DND-41 (cell line): ENCODE measurements at regions not wholly inside any gene's neighbourhood (a gene's known extent, or its start where the extent isn't known, plus 50 kb on each side); places are given as distances from the start of the nearest gene placed in this dataset.

ENCODE experiments used
- ATAC-seq: fragments of 200-7000 bp; cut with Tn5 transposase; 3 replicates; pipeline ENCODE4 v1.9.1; 2021; ENCODE audit warnings: low read depth; ENCODE audit not compliant: insufficient read depth
- DNase-seq: peaks from one replicate; pipeline ENCODE4 v3.0.0-alpha.2; 2020
- H2AFZ ChIP-seq: 2 replicates; pipeline ENCODE4 v1.6.0; 2012; ENCODE audit warnings: low read depth, low read length
- H3K27ac ChIP-seq: 2 replicates; pipeline ENCODE4 v1.5.1; 2012; ENCODE audit warnings: low read length, inconsistent platforms
- H3K27me3 ChIP-seq: fragments of 200-600 bp; sonication (generic); 2 replicates; pipeline ENCODE4 v1.6.0; 2012; ENCODE audit warnings: low read length, mild to moderate bottlenecking, inconsistent platforms; ENCODE audit not compliant: insufficient read depth, poor library complexity
- H3K36me3 ChIP-seq: 2 replicates; pipeline ENCODE4 v1.5.1; 2012; ENCODE audit warnings: low read length, inconsistent platforms; ENCODE audit not compliant: insufficient read depth
- H3K4me1 ChIP-seq: 2 replicates; pipeline ENCODE4 v1.5.1; 2012; ENCODE audit warnings: mild to moderate bottlenecking, low read length; ENCODE audit not compliant: insufficient read depth
- H3K4me2 ChIP-seq: 2 replicates; pipeline ENCODE4 v1.6.0; 2012; ENCODE audit warnings: mild to moderate bottlenecking, moderate library complexity, low read length, inconsistent platforms; ENCODE audit not compliant: insufficient read depth
- H3K4me3 ChIP-seq, 2 experiments: fragments of 200-600 bp in 1 of 2; shearing (Covaris generic) in 1 of 2; 2 replicates each; pipeline ENCODE4 v1.5.1; 2012 to 2016; ENCODE audit warnings: inconsistent platforms in 2 of 2, low read length in 2 of 2, mild to moderate bottlenecking in 2 of 2, low read depth in 1 of 2, moderate library complexity in 1 of 2
- H3K79me2 ChIP-seq: 2 replicates; pipeline ENCODE4 v1.6.0; 2012; ENCODE audit warnings: low read length, inconsistent platforms; ENCODE audit not compliant: insufficient read depth
- H3K9ac ChIP-seq: 2 replicates; pipeline ENCODE4 v1.6.0; 2012; ENCODE audit warnings: low read depth, mild to moderate bottlenecking, inconsistent platforms, low read length, moderate library complexity
- H3K9me3 ChIP-seq: 2 replicates; pipeline ENCODE4 v1.5.1; 2012; ENCODE audit warnings: low read length, moderate library complexity, mild to moderate bottlenecking, inconsistent platforms; ENCODE audit not compliant: insufficient read depth, severe bottlenecking
- H4K20me1 ChIP-seq: 2 replicates; pipeline ENCODE4 v1.6.0; 2012; ENCODE audit warnings: low read length; ENCODE audit not compliant: insufficient read depth
- EZH2 ChIP-seq: IDR thresholded peaks from 3 replicates; pipeline ENCODE4 v1.6.1; 2012; ENCODE audit warnings: borderline replicate concordance, low read depth, mild to moderate bottlenecking, moderate library complexity, low read length, inconsistent platforms; ENCODE audit not compliant: severe bottlenecking
- TF ChIP-seq, protein P1 (sequence below): IDR thresholded peaks from 2 replicates; pipeline ENCODE4 v1.5.1; 2012; ENCODE audit warnings: borderline replicate concordance, low read length, moderate library complexity, mild to moderate bottlenecking; ENCODE audit not compliant: poor library complexity, severe bottlenecking; ENCODE audit errors: extremely low read depth

GRCh38 chr18:10399465-10399864, 55.0 kb upstream of the APCDD1 start:
- Histone ChIP-seq H3K4me2 (no peak overlapping the region), H3K9me3 (no peaks in the 10 kb centered on the region), H3K36me3 (no peaks in the 10 kb centered on the region), H3K9ac (no peak overlapping the region), H3K79me2 (no peaks in the 10 kb centered on the region), H3K4me3 (no peak overlapping the region), H3K4me1 (no peaks in the 10 kb centered on the region), H3K27ac (no peak overlapping the region), H3K27me3 (no peaks in the 10 kb centered on the region), H4K20me1 (no peaks in the 10 kb centered on the region), H2AFZ (no peak overlapping the region)
- TF ChIP-seq EZH2: no peak
- TF ChIP-seq, protein P1, sequence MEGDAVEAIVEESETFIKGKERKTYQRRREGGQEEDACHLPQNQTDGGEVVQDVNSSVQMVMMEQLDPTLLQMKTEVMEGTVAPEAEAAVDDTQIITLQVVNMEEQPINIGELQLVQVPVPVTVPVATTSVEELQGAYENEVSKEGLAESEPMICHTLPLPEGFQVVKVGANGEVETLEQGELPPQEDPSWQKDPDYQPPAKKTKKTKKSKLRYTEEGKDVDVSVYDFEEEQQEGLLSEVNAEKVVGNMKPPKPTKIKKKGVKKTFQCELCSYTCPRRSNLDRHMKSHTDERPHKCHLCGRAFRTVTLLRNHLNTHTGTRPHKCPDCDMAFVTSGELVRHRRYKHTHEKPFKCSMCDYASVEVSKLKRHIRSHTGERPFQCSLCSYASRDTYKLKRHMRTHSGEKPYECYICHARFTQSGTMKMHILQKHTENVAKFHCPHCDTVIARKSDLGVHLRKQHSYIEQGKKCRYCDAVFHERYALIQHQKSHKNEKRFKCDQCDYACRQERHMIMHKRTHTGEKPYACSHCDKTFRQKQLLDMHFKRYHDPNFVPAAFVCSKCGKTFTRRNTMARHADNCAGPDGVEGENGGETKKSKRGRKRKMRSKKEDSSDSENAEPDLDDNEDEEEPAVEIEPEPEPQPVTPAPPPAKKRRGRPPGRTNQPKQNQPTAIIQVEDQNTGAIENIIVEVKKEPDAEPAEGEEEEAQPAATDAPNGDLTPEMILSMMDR: no peak
- no peak for ATAC-seq
- DNase-seq: no peak

DNA sequence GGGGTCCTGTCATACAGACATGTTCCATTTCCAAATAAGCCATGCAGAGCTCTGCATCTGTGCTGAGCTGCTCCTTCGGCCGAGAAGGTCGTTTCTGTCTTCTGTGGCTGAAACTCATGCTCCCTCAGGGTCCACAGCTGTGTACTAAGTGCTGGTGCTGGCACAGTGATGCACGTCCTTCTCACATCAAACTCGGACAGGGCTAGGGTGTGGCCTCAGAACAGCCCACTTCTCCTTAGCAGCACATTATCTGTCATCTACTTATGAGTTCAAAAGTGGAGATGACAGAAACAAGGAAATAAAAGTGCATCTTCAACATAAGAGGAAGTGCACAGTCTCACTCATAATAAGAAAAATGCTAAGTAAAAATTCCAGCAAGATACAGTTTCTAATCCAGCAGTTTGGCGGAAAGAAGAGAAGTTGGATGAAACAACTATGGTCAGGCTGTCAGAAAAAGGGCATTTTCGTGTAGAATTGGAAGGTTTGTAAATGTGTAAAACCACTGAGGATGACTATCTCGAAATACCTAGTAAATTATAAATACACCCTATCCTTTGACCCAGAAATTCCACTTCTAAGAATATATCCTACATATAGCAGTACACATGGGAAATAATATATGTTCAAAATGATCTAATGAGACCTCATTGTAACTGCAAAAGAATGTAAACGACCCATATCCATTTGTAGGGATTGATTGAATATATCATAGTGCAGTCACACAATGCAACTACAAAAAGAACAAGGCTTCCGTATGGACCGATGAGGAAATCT, 53.7 kb upstream of the APCDD1 start:
- H3K9ac ChIP-seq: no peak overlapping the region
- no peaks in the 10 kb centered on the region for H3K36me3 ChIP-seq
- no peak overlapping the region for H3K27ac ChIP-seq
- no peak overlapping the region for H3K4me3 ChIP-seq
- H3K27me3 ChIP-seq: no peaks in the 10 kb centered on the region
- H2AFZ ChIP-seq: no peak overlapping the region
- no peak for ATAC-seq
- no peaks in the 10 kb centered on the region for H3K4me1 ChIP-seq
- H3K9me3 ChIP-seq: no peaks in the 10 kb centered on the region
- TF ChIP-seq EZH2: no peak
- TF ChIP-seq, protein P1: no peak
- H3K79me2 ChIP-seq: no peaks in the 10 kb centered on the region
- H4K20me1 ChIP-seq: no peaks in the 10 kb centered on the region
- no peak for DNase-seq
- H3K4me2 ChIP-seq: no peak overlapping the region

- Histone ChIP-seq H3K9ac (no peak overlapping the region), H3K27me3 (no peaks in the 10 kb centered on the region), H3K27ac (no peak overlapping the region), H3K4me2 (no peak overlapping the region), H3K36me3 (no peaks in the 10 kb centered on the region), H2AFZ (no peak overlapping the region), H3K79me2 (no peaks in the 10 kb centered on the region), H4K20me1 (no peaks in the 10 kb centered on the region), H3K4me3 (no peak overlapping the region), H3K4me1 (no peaks in the 10 kb centered on the region), H3K9me3 (no peaks in the 10 kb centered on the region)
- DNase-seq (no peak), ATAC-seq (no peak)
- TF ChIP-seq EZH2: no peak
- TF ChIP-seq, protein P1: no peak
These were observed 52.9 kb upstream of the APCDD1 start for GRCh38 chr18:10401521-10401920.

GRCh38 chr18:10401930-10402329, 52.5 kb upstream of the APCDD1 start:
- Histone ChIP-seq H3K4me2 (no peak overlapping the region), H3K27me3 (no peaks in the 10 kb centered on the region), H3K27ac (no peak overlapping the region), H3K36me3 (no peaks in the 10 kb centered on the region), H3K4me3 (no peak overlapping the region), H3K4me1 (no peaks in the 10 kb centered on the region), H3K79me2 (no peaks in the 10 kb centered on the region), H4K20me1 (no peaks in the 10 kb centered on the region), H3K9me3 (no peaks in the 10 kb centered on the region), H3K9ac (no peak overlapping the region), H2AFZ (no peak overlapping the region)
- ATAC-seq (no peak), DNase-seq (no peak)
- no peak for TF ChIP-seq EZH2
- TF ChIP-seq, protein P1: no peak
